Type B pancreatic cell (in vitro differentiated cells): ENCODE measurements at regions not wholly inside any gene's neighbourhood (a gene's known extent, or its start where the extent isn't known, plus 50 kb on each side); places are given as distances from the start of the nearest gene placed in this dataset.

Experiments used
- DNase-seq: peaks from one replicate; pipeline ENCODE4 v3.0.0; 2021; ENCODE audit warnings: mixed read lengths; ENCODE audit not compliant: unreplicated experiment; ENCODE audit errors: extremely low spot score
- H3K27ac Mint-ChIP-seq: 2 replicates; pipeline ENCODE4 v1.8.0; 2021; ENCODE audit warnings: mild to moderate bottlenecking, mixed read lengths
- H3K27me3 Mint-ChIP-seq: 2 replicates; pipeline ENCODE4 v1.8.0; 2021; ENCODE audit warnings: mixed read lengths
- H3K36me3 Mint-ChIP-seq: 2 replicates; pipeline ENCODE4 v1.8.0; 2021; ENCODE audit warnings: mixed read lengths
- H3K4me1 Mint-ChIP-seq: one replicate; pipeline ENCODE4 v1.8.0; 2021; ENCODE audit warnings: mixed read lengths; ENCODE audit not compliant: unreplicated experiment
- H3K4me3 Mint-ChIP-seq: 2 replicates; pipeline ENCODE4 v1.8.0; 2021; ENCODE audit warnings: mild to moderate bottlenecking, mixed read lengths
- H3K9me3 Mint-ChIP-seq: 2 replicates; pipeline ENCODE4 v1.8.0; 2021; ENCODE audit warnings: mixed read lengths
- TF ChIP-seq, protein P1 (sequence below): fragments of 200-600 bp; sonication (generic); conservative IDR thresholded peaks from 2 replicates; pipeline ENCODE4 v1.5.0; 2021; ENCODE audit warnings: antibody characterized with exemption, mild to moderate bottlenecking

GRCh38 chr12:105801351-105801750, 337.4 kb downstream of the NUAK1 start:
- Mint-ChIP-seq H3K27ac (no peak overlapping the region), H3K36me3 (no peaks in the 10 kb centered on the region), H3K4me3 (no peak overlapping the region), H3K4me1 (no peaks in the 10 kb centered on the region), H3K27me3 (peaks cover 10% of the 10 kb centered on the region), H3K9me3 (no peaks in the 10 kb centered on the region)
- no peak for DNase-seq
- TF ChIP-seq, protein P1, sequence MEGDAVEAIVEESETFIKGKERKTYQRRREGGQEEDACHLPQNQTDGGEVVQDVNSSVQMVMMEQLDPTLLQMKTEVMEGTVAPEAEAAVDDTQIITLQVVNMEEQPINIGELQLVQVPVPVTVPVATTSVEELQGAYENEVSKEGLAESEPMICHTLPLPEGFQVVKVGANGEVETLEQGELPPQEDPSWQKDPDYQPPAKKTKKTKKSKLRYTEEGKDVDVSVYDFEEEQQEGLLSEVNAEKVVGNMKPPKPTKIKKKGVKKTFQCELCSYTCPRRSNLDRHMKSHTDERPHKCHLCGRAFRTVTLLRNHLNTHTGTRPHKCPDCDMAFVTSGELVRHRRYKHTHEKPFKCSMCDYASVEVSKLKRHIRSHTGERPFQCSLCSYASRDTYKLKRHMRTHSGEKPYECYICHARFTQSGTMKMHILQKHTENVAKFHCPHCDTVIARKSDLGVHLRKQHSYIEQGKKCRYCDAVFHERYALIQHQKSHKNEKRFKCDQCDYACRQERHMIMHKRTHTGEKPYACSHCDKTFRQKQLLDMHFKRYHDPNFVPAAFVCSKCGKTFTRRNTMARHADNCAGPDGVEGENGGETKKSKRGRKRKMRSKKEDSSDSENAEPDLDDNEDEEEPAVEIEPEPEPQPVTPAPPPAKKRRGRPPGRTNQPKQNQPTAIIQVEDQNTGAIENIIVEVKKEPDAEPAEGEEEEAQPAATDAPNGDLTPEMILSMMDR = no peak

DNA sequence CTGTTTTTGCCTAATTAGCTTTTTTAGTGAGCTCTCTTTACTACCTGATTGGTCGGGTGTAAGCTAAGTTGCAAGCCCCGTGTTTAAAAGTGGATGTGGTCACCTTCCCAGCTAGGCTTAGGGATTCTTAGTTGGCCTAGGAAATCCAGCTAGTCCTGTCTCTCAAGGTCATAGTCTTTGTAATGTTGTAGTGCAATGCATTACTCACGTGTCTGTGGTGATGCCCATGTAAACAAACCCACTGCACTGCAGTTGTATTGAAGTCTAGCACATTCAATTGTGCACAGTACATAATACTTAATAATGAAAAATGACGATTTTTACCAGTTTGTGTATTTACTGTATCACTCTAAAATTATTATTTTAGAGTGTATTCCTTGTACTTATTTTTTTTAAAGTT, 335.5 kb downstream of the NUAK1 start:
- Mint-ChIP-seq H3K27me3 (peaks cover 12% of the 10 kb centered on the region), H3K9me3 (no peaks in the 10 kb centered on the region), H3K36me3 (no peaks in the 10 kb centered on the region), H3K4me1 (no peaks in the 10 kb centered on the region), H3K27ac (no peak overlapping the region), H3K4me3 (no peak overlapping the region)
- DNase-seq = no peak
- TF ChIP-seq, protein P1 = no peak

DNA sequence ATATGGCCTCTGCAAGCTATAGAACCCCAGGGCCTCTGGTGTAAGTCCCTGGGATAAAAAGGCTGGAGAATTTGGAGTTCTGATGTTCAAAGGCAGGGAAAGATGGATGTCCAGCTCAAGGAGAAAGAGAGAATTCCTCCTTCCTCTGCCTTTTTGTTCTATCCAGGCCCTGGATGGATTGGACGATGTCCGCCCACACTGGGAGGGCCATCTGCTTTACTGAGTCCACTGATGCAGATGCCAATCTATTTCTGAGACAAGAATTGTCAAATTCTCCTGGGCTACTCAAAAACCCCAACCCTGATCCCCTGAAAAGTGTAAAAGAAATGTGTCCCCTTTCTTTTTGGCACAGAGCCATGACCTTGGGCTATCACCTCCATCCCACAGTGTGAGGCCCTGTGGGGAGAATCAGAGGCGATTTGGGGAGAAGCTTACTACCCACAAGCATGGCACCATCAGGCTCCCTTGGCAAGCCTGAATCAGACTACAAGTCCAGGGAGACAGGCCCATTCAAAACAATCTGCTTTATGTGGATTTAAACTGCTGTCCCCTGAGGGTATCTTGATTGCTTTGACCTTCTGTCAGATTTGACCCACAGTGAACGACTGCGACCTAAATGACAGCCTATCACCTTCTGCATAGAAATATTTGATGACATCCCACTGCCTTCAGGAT, 334.0 kb downstream of the NUAK1 start:
- Mint-ChIP-seq H3K9me3 (no peaks in the 10 kb centered on the region), H3K4me1 (no peaks in the 10 kb centered on the region), H3K36me3 (no peaks in the 10 kb centered on the region), H3K27ac (no peak overlapping the region), H3K4me3 (no peak overlapping the region), H3K27me3 (peaks cover 15% of the 10 kb centered on the region)
- TF ChIP-seq, protein P1 = no peak
- DNase-seq = no peak

DNA sequence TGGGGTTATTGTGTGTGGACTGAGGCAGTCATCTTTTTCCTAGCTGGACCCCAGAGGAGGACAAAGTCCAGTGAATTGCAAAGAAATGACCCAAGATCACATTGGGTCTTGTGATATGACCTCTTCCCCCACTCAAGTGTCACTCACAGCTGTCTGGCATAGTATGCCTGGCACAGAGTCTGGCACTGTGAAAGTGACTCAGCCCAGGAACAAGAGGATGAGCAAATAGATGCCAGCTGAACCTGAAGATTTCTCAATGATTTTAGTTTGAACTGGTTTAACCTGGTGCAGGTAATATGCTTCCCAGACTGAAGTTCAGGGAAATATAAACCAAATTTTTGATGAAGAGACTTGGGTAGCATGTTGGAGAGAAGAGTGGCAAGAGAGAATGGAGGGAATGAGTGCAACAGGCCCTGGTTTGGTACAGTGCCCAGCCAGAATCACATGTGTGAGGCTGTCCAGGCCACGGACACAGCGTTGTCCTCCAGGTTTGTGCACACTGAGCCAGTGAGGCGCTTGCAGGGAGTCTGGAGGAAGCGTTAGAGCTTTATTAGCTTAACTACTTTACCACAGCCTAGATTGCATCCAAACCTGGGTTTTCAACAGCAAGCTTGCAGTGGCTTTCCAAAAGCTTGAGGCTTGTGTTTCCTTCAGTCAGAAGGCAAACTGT, 332.9 kb downstream of the NUAK1 start:
- Mint-ChIP-seq H3K4me3 (no peak overlapping the region), H3K27me3 (peaks cover 13% of the 10 kb centered on the region), H3K4me1 (no peaks in the 10 kb centered on the region), H3K27ac (no peak overlapping the region), H3K9me3 (no peaks in the 10 kb centered on the region), H3K36me3 (no peaks in the 10 kb centered on the region)
- TF ChIP-seq, protein P1 = no peak
- DNase-seq = no peak

GRCh38 chr12:105806400-105806770, 332.4 kb downstream of the NUAK1 start:
- DNase-seq = no peak

More at GRCh38 chr12:105806400-105806770, 332.4 kb downstream of the NUAK1 start:
- Mint-ChIP-seq H3K27ac (no peak overlapping the region), H3K36me3 (no peaks in the 10 kb centered on the region), H3K27me3 (peaks cover 18% of the 10 kb centered on the region), H3K4me3 (no peak overlapping the region), H3K4me1 (no peaks in the 10 kb centered on the region), H3K9me3 (no peaks in the 10 kb centered on the region)
- TF ChIP-seq, protein P1 = no peak
